NAMALWA (cell line): ENCODE measurements at regions not wholly inside any gene's neighbourhood (a gene's known extent, or its start where the extent isn't known, plus 50 kb on each side); places are given as distances from the start of the nearest gene placed in this dataset.
"Not testable (repeated sequence)": the region's sequence is repeated elsewhere in the genome, so short reads cannot be mapped to it uniquely, and the experiment has no call there.

Source experiments
- DNase-seq: peaks from one replicate; pipeline ENCODE4 v3.0.0-alpha.2; 2015; ENCODE audit warnings: low spot score

DNA sequence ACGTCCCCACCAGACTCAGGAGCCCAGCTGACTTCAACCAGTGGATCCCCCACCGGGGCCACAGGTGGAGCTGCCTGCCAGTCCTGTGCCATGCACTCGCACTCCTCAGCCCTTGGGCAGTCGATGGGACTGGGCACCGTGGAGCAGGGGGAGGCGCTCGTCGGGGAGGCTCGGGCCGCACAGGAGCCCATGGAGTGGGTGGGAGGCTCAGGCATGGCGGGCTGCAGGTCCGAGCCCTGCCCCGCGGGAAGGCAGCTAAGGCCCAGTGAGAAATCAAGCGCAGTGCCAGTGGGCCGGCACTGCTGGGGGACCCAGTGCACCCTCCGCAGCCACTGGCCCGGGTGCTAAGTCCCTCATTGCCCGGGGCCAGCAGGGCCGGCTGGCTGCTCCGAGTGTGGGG, 52.3 kb upstream of the LRRC30 start:
- DNase-seq, result not testable (repeated sequence)

DNA sequence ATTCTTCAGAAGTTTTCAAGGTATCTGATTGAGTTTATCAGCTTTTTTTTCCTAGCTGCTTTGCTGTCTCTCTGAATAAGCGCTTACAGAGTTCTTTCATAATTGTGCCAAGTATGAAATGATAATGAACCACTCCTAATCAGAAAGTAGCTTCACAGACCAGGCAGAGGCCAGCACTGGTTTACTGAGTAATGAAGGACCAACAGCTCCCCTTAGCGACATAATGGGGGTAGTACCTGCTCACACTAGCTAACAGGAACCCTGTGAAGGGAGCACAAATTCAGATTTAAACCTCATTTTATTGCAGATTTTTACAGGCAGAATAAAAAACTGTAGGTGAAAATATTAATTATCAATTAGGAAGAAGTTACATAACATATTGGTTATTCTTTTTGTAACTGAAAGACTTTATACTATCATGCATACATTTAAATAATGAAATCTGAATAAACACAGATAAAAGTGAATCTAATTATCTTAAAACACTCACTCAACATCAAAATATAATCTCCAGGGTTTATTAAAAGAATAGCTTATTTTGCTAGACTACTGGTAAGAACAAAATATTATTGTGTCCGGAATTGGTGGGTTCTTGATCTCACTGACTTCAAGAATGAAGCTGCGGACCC, 53.7 kb upstream of the LRRC30 start:
- peak; percentile 58 for DNase-seq

DNA sequence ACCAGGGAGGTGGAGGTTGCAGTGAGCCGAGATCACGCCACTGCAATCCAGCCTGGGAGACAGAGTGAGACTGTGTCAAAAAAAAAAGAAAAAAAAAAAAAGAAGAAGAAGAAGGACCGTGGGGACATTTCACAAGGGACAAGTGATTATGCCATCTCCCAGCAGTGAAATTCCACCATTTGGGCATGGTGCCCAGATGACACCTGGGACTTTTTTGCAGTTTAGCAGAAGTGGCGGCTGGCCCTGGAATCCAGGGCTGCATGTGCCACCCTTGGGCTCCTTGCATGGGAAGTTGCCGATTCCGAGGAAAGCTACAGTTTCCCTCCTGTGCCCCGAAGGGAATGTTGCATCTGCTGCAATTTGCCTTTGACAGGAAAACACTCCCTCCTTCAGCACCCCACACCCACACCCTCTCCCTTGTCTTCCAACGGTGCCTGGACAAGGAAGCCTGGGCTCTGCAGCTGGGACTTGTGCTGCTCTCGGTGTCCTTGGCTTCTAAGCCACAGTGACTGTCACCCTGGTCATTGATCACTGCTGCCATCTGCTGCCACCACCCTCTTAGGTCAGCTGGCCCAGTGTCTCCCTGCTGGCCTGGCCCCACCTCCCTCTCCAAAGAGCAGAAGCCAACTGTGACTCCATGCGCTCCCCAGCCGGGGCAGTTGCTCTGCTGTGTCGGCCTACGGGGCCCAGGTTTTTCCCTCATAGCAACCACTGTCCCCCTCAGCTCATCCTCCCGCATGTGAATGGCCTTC, 56.4 kb upstream of the LRRC30 start:
- no peak for DNase-seq

DNA sequence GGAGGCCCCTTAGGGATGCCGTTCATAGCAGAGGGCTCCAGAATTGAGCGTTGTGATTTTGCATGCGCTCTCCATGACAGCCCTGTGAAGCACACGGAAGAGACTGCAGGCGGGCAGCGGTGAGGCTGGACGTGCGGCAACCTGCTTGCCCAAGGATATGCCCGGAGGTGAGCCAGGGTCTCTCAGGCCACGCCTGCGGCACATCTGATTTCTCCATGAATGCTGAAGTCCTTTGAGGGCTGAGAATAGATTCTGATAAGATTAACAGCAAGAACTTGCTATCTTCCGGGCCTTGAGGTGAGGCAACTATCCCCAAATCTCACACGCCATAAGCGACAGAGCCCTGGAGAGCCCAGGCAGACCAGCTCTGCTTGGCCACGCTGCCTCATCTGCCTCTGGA, 55.6 kb upstream of the LAMA1 start:
- DNase-seq, result no peak

DNA sequence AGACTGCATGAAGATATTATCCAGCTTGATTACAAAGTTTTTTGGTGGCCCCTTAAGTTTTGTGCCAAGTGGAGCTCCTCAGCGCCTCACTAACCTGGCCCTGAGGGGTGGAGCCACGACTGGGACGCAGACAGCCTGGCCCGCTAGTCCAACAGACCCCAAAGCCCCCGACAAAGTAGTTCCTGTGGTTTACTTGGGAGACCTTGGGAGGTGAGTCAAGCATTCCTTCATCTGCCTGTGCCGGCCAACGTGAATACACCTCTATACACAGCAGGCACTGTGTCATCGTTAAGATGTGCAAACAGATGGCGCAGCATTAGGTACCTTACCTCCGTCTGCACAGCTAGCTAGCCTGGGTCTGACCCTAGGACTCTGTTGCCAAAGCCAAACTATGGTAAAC, 55.0 kb upstream of the LAMA1 start:
- no peak for DNase-seq

DNA sequence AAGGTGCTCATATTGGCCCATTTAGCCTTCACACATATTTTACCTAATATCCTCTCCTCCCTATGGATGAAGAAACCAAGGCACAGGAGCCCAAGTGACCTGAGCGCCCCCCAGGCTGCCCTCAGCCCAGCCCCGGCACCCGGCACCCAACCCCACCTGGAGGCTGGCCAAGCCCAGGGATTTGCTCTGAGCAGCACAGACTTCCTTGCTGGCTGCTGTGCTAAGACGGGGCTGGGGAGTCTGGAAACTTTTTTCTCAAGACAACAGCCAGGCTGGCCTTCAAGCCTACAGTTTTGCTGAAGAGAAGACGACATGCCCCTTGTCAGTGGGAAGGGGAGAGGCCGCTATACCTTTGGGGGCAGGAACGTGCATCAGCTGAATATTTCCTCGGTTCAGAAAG, 52.7 kb upstream of the LAMA1 start:
- no peak for DNase-seq

DNA sequence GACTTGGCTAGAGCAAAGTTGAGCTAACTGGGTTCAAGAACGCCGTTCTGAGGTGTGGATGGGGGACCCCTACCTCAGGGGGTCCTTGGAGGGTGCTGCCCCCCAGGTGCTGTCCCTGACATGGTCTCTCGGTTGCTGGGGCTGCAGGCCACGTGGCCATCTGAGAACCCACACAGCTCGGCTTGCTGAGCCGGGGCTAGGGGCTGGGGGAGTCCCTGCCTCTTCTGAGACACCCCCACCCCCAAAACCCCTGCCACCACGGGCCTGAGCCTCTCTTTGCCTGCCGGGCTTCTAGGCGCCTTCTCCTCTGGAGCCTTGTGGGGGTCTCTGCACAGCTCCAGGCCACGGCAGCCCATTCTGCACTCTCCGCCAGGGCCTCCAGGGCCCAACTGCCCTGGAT, 52.0 kb upstream of the LAMA1 start:
- DNase-seq, result no peak

DNA sequence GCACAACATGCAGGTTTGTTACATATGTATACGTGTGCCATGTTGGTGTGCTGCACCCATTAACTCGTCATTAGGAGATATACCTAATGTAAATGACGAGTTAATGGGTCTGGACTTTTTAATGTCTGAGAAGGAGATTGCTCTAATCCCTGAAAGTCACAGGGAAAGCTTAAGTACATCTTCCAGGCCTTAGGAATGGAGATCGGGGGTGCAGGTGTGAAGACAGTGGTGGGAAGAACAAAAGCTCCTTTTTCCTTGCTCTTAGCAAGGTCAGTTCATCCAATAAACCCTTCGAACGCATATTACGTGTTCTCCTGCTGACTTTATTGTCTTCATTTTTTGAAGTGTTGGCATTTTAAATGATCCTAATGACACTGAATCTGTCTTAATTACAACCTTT, 50.8 kb upstream of the LAMA1 start:
- no peak for DNase-seq
